ENCODE measurements at regions not wholly inside any gene's neighbourhood (a gene's known extent, or its start where the extent isn't known, plus 50 kb on each side); places are given as distances from the start of the nearest gene placed in this dataset.

GRCh38 chr21:32940079-32941014 lies 85.4 kb upstream of the OLIG2 start:
- WGBS, 2 donors, result 39 to 40% methylated on average over 23 of the region's 23 CpGs
- DNase-seq (peak; percentile 34 to 59 (median 50)), ATAC-seq (no peak)
- Histone ChIP-seq H3K9me3 (no peaks in the 10 kb centered on the region), H3K4me3 (no peak overlapping the region), H3K36me3 (replicated peaks in 1 of 2; ENCODE audit: insufficient read depth in 1 of 2, low read depth in 2 of 2) (no peaks in the 10 kb centered on the region), H3K27ac (no peak overlapping the region), H3K4me1 (no peaks in the 10 kb centered on the region), H3K27me3 (no peaks in the 10 kb centered on the region)
- TF ChIP-seq CTCF (IDR thresholded peaks at IDR 0.05) (peak; percentile 62 to 81 (median 71)), POLR2A (IDR thresholded peaks at IDR 0.05) (no peak)
- intact Hi-C loops (cut with DNase I), result no loop called here

GRCh38 chr21:32941263-32941662 lies 84.5 kb upstream of the OLIG2 start:
- Histone ChIP-seq H3K36me3 (replicated peaks in 1 of 2; ENCODE audit: insufficient read depth in 1 of 2, low read depth in 2 of 2) (no peaks in the 10 kb centered on the region), H3K4me3 (no peak overlapping the region), H3K27me3 (no peaks in the 10 kb centered on the region), H3K4me1 (no peaks in the 10 kb centered on the region), H3K9me3 (no peaks in the 10 kb centered on the region), H3K27ac (no peak overlapping the region)
- WGBS, 2 donors, result 71 to 79% methylated on average over 2 of the region's 2 CpGs
- ATAC-seq, result no peak
- DNase-seq, result no peak
- intact Hi-C loops (cut with DNase I), result no loop called here
- TF ChIP-seq CTCF (IDR thresholded peaks at IDR 0.05), result no peak

- ATAC-seq (no peak), DNase-seq (no peak)
- Histone ChIP-seq H3K9me3 (no peaks in the 10 kb centered on the region), H3K4me3 (no peak overlapping the region), H3K36me3 (replicated peaks in 1 of 2; ENCODE audit: insufficient read depth in 1 of 2, low read depth in 2 of 2) (no peaks in the 10 kb centered on the region), H3K27me3 (no peaks in the 10 kb centered on the region), H3K27ac (no peak overlapping the region), H3K4me1 (no peaks in the 10 kb centered on the region)
- WGBS, 2 donors, result 52% methylated on average over 2 of the region's 2 CpGs
- TF ChIP-seq CTCF (IDR thresholded peaks at IDR 0.05) (no peak), POLR2A (IDR thresholded peaks at IDR 0.05) (no peak)
- intact Hi-C loops (cut with DNase I), result no loop called here
Observed at GRCh38 chr21:32946654-32947053, 79.1 kb upstream of the OLIG2 start.

GRCh38 chr21:32947736-32948135 lies 78.0 kb upstream of the OLIG2 start:
- H3K36me3 ChIP-seq (replicated peaks in 1 of 2; ENCODE audit: insufficient read depth in 1 of 2, low read depth in 2 of 2), result no peaks in the 10 kb centered on the region
- H3K9me3 ChIP-seq, result no peaks in the 10 kb centered on the region
- intact Hi-C loops (cut with DNase I), result no loop called here
- H3K27ac ChIP-seq, result no peak overlapping the region
- H3K4me3 ChIP-seq, result no peak overlapping the region
- TF ChIP-seq CTCF (IDR thresholded peaks at IDR 0.05), result no peak
- TF ChIP-seq POLR2A (IDR thresholded peaks at IDR 0.05), result no peak
- ATAC-seq, result no peak
- H3K27me3 ChIP-seq, result no peaks in the 10 kb centered on the region
- no peak for DNase-seq
- 79 to 84% methylated on average over 1 of the region's 1 CpG for WGBS, 2 donors
- H3K4me1 ChIP-seq, result no peaks in the 10 kb centered on the region

GRCh38 chr21:32949701-32950100 lies 76.0 kb upstream of the OLIG2 start:
- Histone ChIP-seq H3K4me1 (no peaks in the 10 kb centered on the region), H3K27ac (no peak overlapping the region), H3K9me3 (no peaks in the 10 kb centered on the region), H3K36me3 (replicated peaks in 1 of 2; ENCODE audit: insufficient read depth in 1 of 2, low read depth in 2 of 2) (no peaks in the 10 kb centered on the region), H3K4me3 (no peak overlapping the region), H3K27me3 (peaks cover 0 to 7% of the 10 kb centered on the region in 2 donors)
- DNase-seq (no peak), ATAC-seq (no peak)
- TF ChIP-seq POLR2A (IDR thresholded peaks at IDR 0.05), result no peak
- no peak for TF ChIP-seq CTCF (IDR thresholded peaks at IDR 0.05)
- intact Hi-C loops (cut with DNase I), result no loop called here
- WGBS, 2 donors, result 50 to 60% methylated on average over 3 of the region's 3 CpGs

All from body of pancreas (tissue), 4 donors.